Thoracic aorta (tissue), 2 donors: ENCODE measurements at regions not wholly inside any gene's neighbourhood (a gene's known extent, or its start where the extent isn't known, plus 50 kb on each side); places are given as distances from the start of the nearest gene placed in this dataset.

Source experiments
- ATAC-seq: fragments of 150-250 bp; one replicate; pipeline ENCODE4 v1.8.0; 2017; ENCODE audit warnings: low read depth; ENCODE audit not compliant: insufficient number of reproducible peaks, low FRiP score
- DNase-seq: peaks from one replicate; pipeline ENCODE4 v3.0.0-alpha.2; 2020; ENCODE audit warnings: low spot score
- H3K27ac ChIP-seq, 2 donors: fragments of 200-600 bp; sonication (generic); 1 replicate in 1 of 2; 2 replicates in 1 of 2; pipeline ENCODE4 v1.5.1; 2016; ENCODE audit warnings: mild to moderate bottlenecking in 2 of 2, moderate library complexity in 2 of 2
- H3K27me3 ChIP-seq: fragments of 200-600 bp; sonication (generic); replicated peaks from 2 replicates; pipeline ENCODE4 v1.6.0; 2016; ENCODE audit warnings: mild to moderate bottlenecking; ENCODE audit not compliant: insufficient read depth
- H3K36me3 ChIP-seq: fragments of 200-600 bp; sonication (generic); one replicate; pipeline ENCODE4 v1.5.1; 2016
- H3K4me1 ChIP-seq, 2 donors: fragments of 200-600 bp; sonication (generic); 1 replicate in 1 of 2; 2 replicates in 1 of 2; pipeline versions ENCODE4 v1.5.1 to v1.6.0; 2016; ENCODE audit warnings: low read depth in 2 of 2, mild to moderate bottlenecking in 1 of 2; ENCODE audit not compliant: control insufficient read depth in 1 of 2
- H3K4me3 ChIP-seq: fragments of 200-600 bp; sonication (generic); 2 replicates; pipeline ENCODE4 v1.5.1; 2016; ENCODE audit warnings: mild to moderate bottlenecking
- H3K9me3 ChIP-seq: fragments of 200-600 bp; sonication (generic); 2 replicates; pipeline ENCODE4 v1.5.1; 2016
- CTCF ChIP-seq: fragments of 200-600 bp; sonication (generic); IDR thresholded peaks from one replicate; pipeline ENCODE4 v1.5.1; 2019; ENCODE audit warnings: antibody characterized with exemption

GRCh38 chr12:20044846-20045245 lies 323.5 kb upstream of the PDE3A start:
- no peak for TF ChIP-seq CTCF
- Histone ChIP-seq H3K4me1 (peaks cover 16 to 57% of the 10 kb centered on the region in 2 donors), H3K27me3 (no peaks in the 10 kb centered on the region), H3K4me3 (no peak overlapping the region), H3K9me3 (no peaks in the 10 kb centered on the region), H3K27ac (no peak overlapping the region), H3K36me3 (no peaks in the 10 kb centered on the region)
- peak; percentile 69 for ATAC-seq
- DNase-seq = no peak

GRCh38 chr12:20047901-20048300 lies 320.4 kb upstream of the PDE3A start:
- peak overlapping the region in 1 of 2 donors; percentile 26 for H3K27ac ChIP-seq
- H3K27me3 ChIP-seq = no peaks in the 10 kb centered on the region
- DNase-seq (no peak), ATAC-seq (no peak)
- peaks cover 18 to 54% of the 10 kb centered on the region in 2 donors for H3K4me1 ChIP-seq
- H3K9me3 ChIP-seq = no peaks in the 10 kb centered on the region
- H3K4me3 ChIP-seq = no peak overlapping the region
- no peaks in the 10 kb centered on the region for H3K36me3 ChIP-seq
- TF ChIP-seq CTCF = no peak

- Histone ChIP-seq H3K4me3 (no peak overlapping the region), H3K9me3 (no peaks in the 10 kb centered on the region), H3K4me1 (peaks cover 19 to 53% of the 10 kb centered on the region in 2 donors), H3K36me3 (no peaks in the 10 kb centered on the region), H3K27me3 (no peaks in the 10 kb centered on the region), H3K27ac (peak overlapping the region; percentile 6 to 9)
- ATAC-seq (no peak), DNase-seq (no peak)
- no peak for TF ChIP-seq CTCF
Observed at GRCh38 chr12:20050221-20050620, 318.1 kb upstream of the PDE3A start.

GRCh38 chr12:20053782-20054181 lies 314.6 kb upstream of the PDE3A start:
- TF ChIP-seq CTCF = no peak
- Histone ChIP-seq H3K4me1 (peaks cover 13 to 54% of the 10 kb centered on the region in 2 donors), H3K9me3 (no peaks in the 10 kb centered on the region), H3K27ac (no peak overlapping the region), H3K36me3 (no peaks in the 10 kb centered on the region), H3K4me3 (no peak overlapping the region), H3K27me3 (no peaks in the 10 kb centered on the region)
- DNase-seq (no peak), ATAC-seq (no peak)

- Histone ChIP-seq H3K9me3 (no peaks in the 10 kb centered on the region), H3K4me3 (no peak overlapping the region), H3K4me1 (peaks cover 6 to 33% of the 10 kb centered on the region in 2 donors), H3K36me3 (no peaks in the 10 kb centered on the region), H3K27me3 (no peaks in the 10 kb centered on the region), H3K27ac (no peak overlapping the region)
- DNase-seq = no peak
- no peak for ATAC-seq
- TF ChIP-seq CTCF = no peak
Observed at GRCh38 chr12:20055856-20056255, 312.5 kb upstream of the PDE3A start.
